ENCODE measurements at regions not wholly inside any gene's neighbourhood (a gene's known extent, or its start where the extent isn't known, plus 50 kb on each side); places are given as distances from the start of the nearest gene placed in this dataset.

DNA sequence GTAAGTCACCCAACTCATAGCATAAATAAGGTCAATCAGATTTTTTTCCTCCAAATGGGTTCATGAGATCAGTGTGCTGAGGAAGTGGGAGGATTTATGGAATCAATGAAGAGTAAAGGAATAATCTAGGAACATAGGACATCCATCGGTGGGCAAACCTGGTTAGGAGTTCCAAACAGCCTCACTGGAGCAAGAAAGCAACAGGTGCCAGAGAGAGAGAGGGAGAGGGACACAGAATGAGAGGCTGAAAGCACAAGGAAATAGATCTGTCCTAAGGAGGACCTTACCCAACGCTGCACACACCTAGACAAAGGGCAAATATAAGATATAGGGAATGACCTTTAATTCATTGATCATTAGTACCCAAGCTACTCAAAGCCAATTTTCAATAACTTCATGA is 119.5 kb upstream of the ANKRD1 start:
- in situ Hi-C loops (cut with MboI; ENCODE audit: low pct_unique_long_range_greater_than_20kb, low sequenced_read_pairs, unreplicated experiment) = no loop called here
- DNase-seq (ENCODE audit: low spot score) = no peak
- TF ChIP-seq, protein P1, sequence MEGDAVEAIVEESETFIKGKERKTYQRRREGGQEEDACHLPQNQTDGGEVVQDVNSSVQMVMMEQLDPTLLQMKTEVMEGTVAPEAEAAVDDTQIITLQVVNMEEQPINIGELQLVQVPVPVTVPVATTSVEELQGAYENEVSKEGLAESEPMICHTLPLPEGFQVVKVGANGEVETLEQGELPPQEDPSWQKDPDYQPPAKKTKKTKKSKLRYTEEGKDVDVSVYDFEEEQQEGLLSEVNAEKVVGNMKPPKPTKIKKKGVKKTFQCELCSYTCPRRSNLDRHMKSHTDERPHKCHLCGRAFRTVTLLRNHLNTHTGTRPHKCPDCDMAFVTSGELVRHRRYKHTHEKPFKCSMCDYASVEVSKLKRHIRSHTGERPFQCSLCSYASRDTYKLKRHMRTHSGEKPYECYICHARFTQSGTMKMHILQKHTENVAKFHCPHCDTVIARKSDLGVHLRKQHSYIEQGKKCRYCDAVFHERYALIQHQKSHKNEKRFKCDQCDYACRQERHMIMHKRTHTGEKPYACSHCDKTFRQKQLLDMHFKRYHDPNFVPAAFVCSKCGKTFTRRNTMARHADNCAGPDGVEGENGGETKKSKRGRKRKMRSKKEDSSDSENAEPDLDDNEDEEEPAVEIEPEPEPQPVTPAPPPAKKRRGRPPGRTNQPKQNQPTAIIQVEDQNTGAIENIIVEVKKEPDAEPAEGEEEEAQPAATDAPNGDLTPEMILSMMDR (IDR thresholded peaks at IDR 0.05; ENCODE audit: extremely low read depth, insufficient read depth, missing control alignments) = no peak

DNA sequence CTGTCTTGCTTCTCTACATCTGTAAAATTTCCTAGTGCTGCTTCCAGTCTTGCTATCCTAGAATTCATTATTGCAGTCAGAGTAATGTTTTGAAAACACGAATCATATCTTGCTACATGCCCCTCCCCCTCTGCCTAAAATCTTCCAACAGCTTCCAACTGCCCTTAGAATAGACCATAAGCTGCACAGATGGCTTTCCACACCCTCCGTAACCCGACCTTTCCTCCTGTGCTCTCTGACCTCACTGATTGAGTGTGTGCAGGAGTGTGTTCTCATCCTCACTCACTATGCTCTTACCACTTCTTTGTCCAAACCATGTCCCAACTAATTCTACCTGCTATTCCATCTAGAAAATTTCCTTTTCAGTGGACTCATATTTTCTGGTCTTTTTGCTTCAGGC is 121.2 kb upstream of the ANKRD1 start:
- TF ChIP-seq, protein P1 (IDR thresholded peaks at IDR 0.05; ENCODE audit: extremely low read depth, insufficient read depth, missing control alignments) = no peak
- in situ Hi-C loops (cut with MboI; ENCODE audit: low pct_unique_long_range_greater_than_20kb, low sequenced_read_pairs, unreplicated experiment) = no loop called here

DNA sequence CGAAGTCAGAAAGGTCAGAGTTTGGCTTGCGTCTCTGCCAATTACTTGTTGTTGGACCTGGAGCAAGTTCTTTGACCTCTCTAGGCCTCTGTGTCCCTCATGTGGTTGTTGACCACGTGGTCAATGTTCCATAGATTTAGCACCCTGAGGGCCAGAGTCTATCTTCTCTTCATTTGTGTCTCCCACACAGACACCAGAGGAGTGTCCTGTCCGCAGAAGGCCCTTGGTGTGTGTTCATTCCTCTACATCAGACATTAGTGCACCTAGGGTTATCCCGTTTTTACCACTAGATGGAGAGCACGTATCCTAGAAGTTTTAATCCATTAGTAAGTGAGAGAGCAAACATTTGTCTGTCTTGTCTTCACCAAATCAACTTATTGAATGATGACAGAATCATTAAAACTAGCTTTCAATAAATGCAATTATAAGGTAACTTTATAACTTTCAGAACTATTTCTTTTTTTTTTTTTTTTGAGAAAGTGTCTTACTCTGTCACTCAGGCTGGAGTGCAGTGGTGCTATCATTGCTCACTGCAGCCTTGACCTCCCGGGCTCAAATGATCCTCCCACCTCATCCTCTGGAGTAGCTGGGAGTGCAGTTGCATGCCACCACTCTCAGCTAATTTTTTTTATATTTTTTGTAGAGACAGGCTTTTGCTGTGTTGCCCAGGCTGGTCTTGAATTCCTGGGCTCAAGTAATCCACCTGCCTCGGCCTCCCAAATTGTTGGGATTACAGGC is 122.5 kb upstream of the ANKRD1 start:
- DNase-seq (ENCODE audit: low spot score) = no peak

More for the DNA sequence above, 121.2 kb upstream of the ANKRD1 start:
- DNase-seq (ENCODE audit: low spot score) = no peak

DNA sequence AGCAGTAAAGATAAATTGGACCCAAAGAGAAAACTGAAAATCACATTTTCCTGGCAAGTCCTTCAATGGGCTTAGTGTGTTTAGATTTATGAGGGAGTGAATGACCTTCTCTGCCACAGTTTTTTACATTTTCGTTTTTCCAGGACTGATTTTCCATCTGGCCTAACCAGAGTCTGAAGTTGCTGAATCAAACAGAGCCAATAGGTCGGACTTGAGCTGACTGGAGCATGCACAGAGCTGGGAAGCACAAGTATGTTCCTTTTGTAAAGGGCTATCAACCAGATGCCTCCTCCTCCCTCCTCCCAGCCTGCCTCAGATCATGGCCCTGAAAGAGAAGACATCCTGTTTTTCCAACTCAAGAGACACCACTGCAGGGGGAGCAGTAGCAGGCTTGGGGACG is 126.0 kb upstream of the ANKRD1 start:
- no peak for DNase-seq (ENCODE audit: low spot score)
- in situ Hi-C loops (cut with MboI; ENCODE audit: low pct_unique_long_range_greater_than_20kb, low sequenced_read_pairs, unreplicated experiment) = no loop called here
- TF ChIP-seq, protein P1 (IDR thresholded peaks at IDR 0.05; ENCODE audit: extremely low read depth, insufficient read depth, missing control alignments) = no peak

More for the DNA sequence above, 122.5 kb upstream of the ANKRD1 start:
- TF ChIP-seq, protein P1 (IDR thresholded peaks at IDR 0.05; ENCODE audit: extremely low read depth, insufficient read depth, missing control alignments) = peak; percentile 33
- in situ Hi-C loops (cut with MboI; ENCODE audit: low pct_unique_long_range_greater_than_20kb, low sequenced_read_pairs, unreplicated experiment) = no loop called here

DNA sequence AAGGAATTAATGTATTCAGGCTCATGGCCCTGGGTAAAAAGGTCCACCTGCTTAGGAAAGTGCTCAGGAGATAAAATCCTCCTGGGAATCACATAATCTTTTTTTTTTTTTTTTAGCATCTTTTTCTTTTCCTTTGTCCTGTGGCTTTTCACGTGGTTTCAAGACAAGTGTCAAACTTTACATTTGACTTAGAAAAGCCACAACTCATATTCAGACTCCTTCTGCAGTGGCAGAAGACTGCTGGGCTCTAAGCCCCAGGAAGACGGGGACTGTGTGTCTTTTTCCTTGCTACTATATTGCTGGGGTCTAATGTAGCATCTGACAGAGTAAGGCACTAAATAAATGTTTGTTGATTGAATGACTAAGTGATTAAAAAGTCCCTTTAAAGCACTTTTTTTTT is 127.5 kb upstream of the ANKRD1 start:
- in situ Hi-C loops (cut with MboI; ENCODE audit: low pct_unique_long_range_greater_than_20kb, low sequenced_read_pairs, unreplicated experiment) = no loop called here
- no peak for DNase-seq (ENCODE audit: low spot score)
- TF ChIP-seq, protein P1 (IDR thresholded peaks at IDR 0.05; ENCODE audit: extremely low read depth, insufficient read depth, missing control alignments) = no peak

DNA sequence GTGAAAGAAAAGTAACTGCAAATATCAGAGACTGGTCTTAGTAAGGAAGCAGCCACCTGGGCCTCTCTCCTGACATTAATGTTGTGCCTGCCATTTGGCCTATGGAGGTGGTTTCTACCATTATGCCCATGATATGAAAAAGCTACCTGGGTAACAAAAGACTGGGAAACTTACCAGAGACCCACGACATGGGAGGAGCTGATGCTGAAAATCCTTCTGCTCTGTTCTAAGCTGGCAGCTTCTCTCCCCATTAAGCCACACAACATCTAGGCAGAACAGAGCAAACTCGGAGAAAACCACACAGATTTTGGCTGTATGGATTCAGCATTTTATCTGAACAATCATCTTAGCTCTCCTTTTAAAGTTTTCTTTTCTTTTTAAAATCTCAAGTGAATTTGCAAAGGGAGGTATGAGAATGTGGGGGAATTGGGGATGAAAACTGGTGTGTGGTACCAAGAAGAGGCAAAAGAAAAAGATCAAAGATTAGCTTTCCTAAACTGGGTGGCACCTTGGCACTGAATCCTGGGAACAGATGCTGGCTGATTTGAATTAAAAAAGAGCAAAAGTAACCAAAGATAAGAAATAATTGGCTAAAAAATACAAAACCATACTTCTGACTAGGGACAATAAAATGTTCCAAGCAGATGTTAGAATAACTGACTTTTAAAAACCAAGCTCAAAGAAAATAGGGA is 128.6 kb upstream of the ANKRD1 start:
- TF ChIP-seq, protein P1 (IDR thresholded peaks at IDR 0.05; ENCODE audit: extremely low read depth, insufficient read depth, missing control alignments) = no peak
- no peak for DNase-seq (ENCODE audit: low spot score)
- in situ Hi-C loops (cut with MboI; ENCODE audit: low pct_unique_long_range_greater_than_20kb, low sequenced_read_pairs, unreplicated experiment) = no loop called here
